Activated B cell treated with CpG ODN at 0.5 μM for 24 hours (primary cell): ENCODE measurements at regions not wholly inside any gene's neighbourhood (a gene's known extent, or its start where the extent isn't known, plus 50 kb on each side); places are given as distances from the start of the nearest gene placed in this dataset.

Experiments used
- ATAC-seq: fragments of 200-7000 bp; cut with Tn5 transposase; one replicate; pipeline ENCODE4 v1.10.0; 2021; ENCODE audit warnings: low read depth, mild to moderate bottlenecking, moderate library complexity
- CTCF ChIA-PET: fragments of 350-600 bp; sonication (Branson Sonifier 250); formaldehyde crosslinking; loops from one replicate; lab custom pipeline; 2021; ENCODE audit warnings: antibody characterized with exemption; lab: Charles Lee
- POLR2A ChIA-PET: fragments of 350-600 bp; sonication (Branson Sonifier 250); formaldehyde crosslinking; loops from one replicate; lab custom pipeline; 2021; ENCODE audit warnings: antibody characterized with exemption; lab: Charles Lee
- DNase-seq: peaks from one replicate; pipeline ENCODE4 v3.0.0; 2022
- H3K27ac Mint-ChIP-seq: one replicate; pipeline ENCODE4 v1.8.0; 2020; ENCODE audit warnings: mixed read lengths
- H3K27me3 Mint-ChIP-seq: one replicate; pipeline ENCODE4 v1.8.0; 2021; ENCODE audit warnings: mixed read lengths
- H3K36me3 Mint-ChIP-seq: one replicate; pipeline ENCODE4 v1.8.0; 2021; ENCODE audit warnings: low read depth, mixed read lengths
- H3K4me1 Mint-ChIP-seq: one replicate; pipeline ENCODE4 v1.8.0; 2021; ENCODE audit warnings: mixed read lengths
- H3K4me3 Mint-ChIP-seq: one replicate; pipeline ENCODE4 v1.8.0; 2020; ENCODE audit warnings: mild to moderate bottlenecking, mixed read lengths
- H3K9me3 Mint-ChIP-seq: one replicate; pipeline ENCODE4 v1.8.0; 2020; ENCODE audit warnings: mixed read lengths
- CTCF ChIP-seq: fragments of 200-600 bp; IDR thresholded peaks from one replicate; pipeline ENCODE4 v1.8.0; 2022; ENCODE audit warnings: antibody characterized with exemption, mild to moderate bottlenecking
- intact Hi-C: fragments of 100-400 bp; cut with micrococcal nuclease; formaldehyde crosslinking; loops from one replicate; pipeline ENCODE4 v1.15.1; 2024

GRCh38 chr15:95679847-95680582, 650.5 kb upstream of the NR2F2 start:
- H3K9me3 Mint-ChIP-seq = peaks cover 14% of the 10 kb centered on the region
- no peaks in the 10 kb centered on the region for H3K36me3 Mint-ChIP-seq
- no peak overlapping the region for H3K27ac Mint-ChIP-seq
- CTCF ChIA-PET = no interaction called here
- intact Hi-C loops = no loop called here
- no peak for ATAC-seq
- H3K4me3 Mint-ChIP-seq = no peak overlapping the region
- no peak for DNase-seq
- POLR2A ChIA-PET = no interaction called here
- no peaks in the 10 kb centered on the region for H3K4me1 Mint-ChIP-seq
- no peak for TF ChIP-seq CTCF
- no peaks in the 10 kb centered on the region for H3K27me3 Mint-ChIP-seq

DNA sequence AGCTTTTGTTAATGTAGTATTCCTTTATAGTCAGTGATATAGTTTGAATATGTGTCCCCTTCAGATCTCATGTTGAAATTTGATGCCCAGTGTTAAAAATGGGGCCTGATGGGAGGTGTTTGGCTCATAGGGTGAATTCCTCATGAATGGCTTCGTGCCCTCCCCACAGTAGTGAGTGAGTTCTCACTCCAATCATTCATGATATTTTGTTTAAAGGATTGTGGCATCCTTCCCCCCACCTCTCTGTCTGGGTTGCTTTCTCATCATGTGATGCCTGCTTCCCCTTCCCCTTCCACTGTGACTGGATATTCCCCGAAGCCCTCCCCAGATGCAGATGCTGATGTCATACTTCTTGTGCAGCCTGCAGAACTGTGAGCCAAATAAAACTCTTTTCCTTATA, 649.8 kb upstream of the NR2F2 start:
- H3K4me1 Mint-ChIP-seq = no peaks in the 10 kb centered on the region
- TF ChIP-seq CTCF = no peak
- no peak overlapping the region for H3K27ac Mint-ChIP-seq
- intact Hi-C loops = no loop called here
- no peak for ATAC-seq
- no peaks in the 10 kb centered on the region for H3K36me3 Mint-ChIP-seq
- ChIA-PET CTCF (no interaction called here), POLR2A (no interaction called here)
- no peak for DNase-seq
- no peaks in the 10 kb centered on the region for H3K27me3 Mint-ChIP-seq
- H3K4me3 Mint-ChIP-seq = no peak overlapping the region
- H3K9me3 Mint-ChIP-seq = peaks cover 10% of the 10 kb centered on the region

GRCh38 chr15:95681836-95682544, 648.5 kb upstream of the NR2F2 start:
- Mint-ChIP-seq H3K4me1 (no peaks in the 10 kb centered on the region), H3K36me3 (no peaks in the 10 kb centered on the region), H3K27ac (no peak overlapping the region), H3K27me3 (no peaks in the 10 kb centered on the region), H3K9me3 (peaks cover 6% of the 10 kb centered on the region), H3K4me3 (no peak overlapping the region)
- intact Hi-C loops = no loop called here
- POLR2A ChIA-PET = no interaction called here
- CTCF ChIA-PET = no interaction called here
- DNase-seq = no peak
- ATAC-seq = no peak
- no peak for TF ChIP-seq CTCF

DNA sequence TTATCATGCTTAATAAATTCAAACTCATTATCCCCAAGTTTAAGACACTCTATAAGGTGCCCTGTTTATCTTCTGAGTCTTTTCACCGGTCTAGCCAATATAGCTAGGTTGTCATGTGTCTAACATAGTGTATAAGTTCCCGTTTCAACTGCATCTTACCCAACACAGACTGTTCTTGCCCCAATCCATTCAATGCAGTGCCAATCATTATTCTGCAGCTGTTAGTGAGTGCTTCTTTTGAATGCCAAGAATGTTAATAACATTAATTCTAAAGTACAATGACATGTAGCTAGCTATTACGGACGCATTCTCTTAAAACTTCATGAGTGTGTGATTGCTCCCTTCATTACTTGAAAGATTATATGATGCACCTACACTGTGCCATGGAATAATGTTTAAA, 646.4 kb upstream of the NR2F2 start:
- Mint-ChIP-seq H3K9me3 (peaks cover 6% of the 10 kb centered on the region), H3K27ac (no peak overlapping the region), H3K27me3 (no peaks in the 10 kb centered on the region), H3K4me3 (no peak overlapping the region), H3K4me1 (no peaks in the 10 kb centered on the region), H3K36me3 (no peaks in the 10 kb centered on the region)
- no peak for DNase-seq
- no peak for ATAC-seq
- intact Hi-C loops = no loop called here
- no peak for TF ChIP-seq CTCF
- POLR2A ChIA-PET = no interaction called here
- CTCF ChIA-PET = no interaction called here

DNA sequence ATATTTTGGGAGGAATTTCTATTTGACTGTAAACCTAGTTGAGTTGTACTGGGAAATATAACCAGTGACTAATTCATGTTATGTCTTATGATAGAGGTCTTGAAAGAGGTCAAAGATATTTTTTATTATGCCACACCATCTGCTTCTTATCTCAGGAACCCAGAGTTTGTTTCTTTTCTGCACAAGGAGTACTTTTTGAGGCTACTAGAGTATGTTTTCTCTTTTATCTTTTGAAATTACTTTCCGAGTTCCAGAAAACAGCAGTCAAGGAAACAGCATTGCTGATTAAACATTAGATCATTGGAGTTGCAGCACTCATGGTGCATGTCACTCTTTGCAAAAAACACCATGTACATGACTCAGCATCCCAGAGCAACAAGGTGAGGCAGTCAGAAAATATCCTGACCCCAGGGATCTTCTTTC, 645.8 kb upstream of the NR2F2 start:
- POLR2A ChIA-PET = no interaction called here
- Mint-ChIP-seq H3K4me3 (no peak overlapping the region), H3K27me3 (no peaks in the 10 kb centered on the region), H3K4me1 (no peaks in the 10 kb centered on the region), H3K9me3 (peaks cover 6% of the 10 kb centered on the region), H3K36me3 (no peaks in the 10 kb centered on the region), H3K27ac (no peak overlapping the region)
- CTCF ChIA-PET = no interaction called here
- TF ChIP-seq CTCF = no peak
- intact Hi-C loops = no loop called here
- DNase-seq (no peak), ATAC-seq (no peak)
